Stimulated activated CD4-positive, alpha-beta T cell treated with anti-CD3 and anti-CD28 coated beads, Interleukin-15, amount 100 ng/mL, for 48 hours (primary cell): ENCODE measurements at regions not wholly inside any gene's neighbourhood (a gene's known extent, or its start where the extent isn't known, plus 50 kb on each side); places are given as distances from the start of the nearest gene placed in this dataset.
"Not testable (repeated sequence)": the region's sequence is repeated elsewhere in the genome, so short reads cannot be mapped to it uniquely, and the experiment has no call there.

ENCODE experiments used
- DNase-seq, 2 donors: peaks; one replicate each; pipeline ENCODE4 v3.0.0-alpha.2; 2020; ENCODE audit warnings: low read depth in 2 of 2

- DNase-seq: no peak
These were observed 55.2 kb downstream of the GCC1 start for GRCh38 chr7:127530148-127530547.

GRCh38 chr7:127527561-127527960 lies 57.8 kb downstream of the GCC1 start:
- DNase-seq: no peak

DNA sequence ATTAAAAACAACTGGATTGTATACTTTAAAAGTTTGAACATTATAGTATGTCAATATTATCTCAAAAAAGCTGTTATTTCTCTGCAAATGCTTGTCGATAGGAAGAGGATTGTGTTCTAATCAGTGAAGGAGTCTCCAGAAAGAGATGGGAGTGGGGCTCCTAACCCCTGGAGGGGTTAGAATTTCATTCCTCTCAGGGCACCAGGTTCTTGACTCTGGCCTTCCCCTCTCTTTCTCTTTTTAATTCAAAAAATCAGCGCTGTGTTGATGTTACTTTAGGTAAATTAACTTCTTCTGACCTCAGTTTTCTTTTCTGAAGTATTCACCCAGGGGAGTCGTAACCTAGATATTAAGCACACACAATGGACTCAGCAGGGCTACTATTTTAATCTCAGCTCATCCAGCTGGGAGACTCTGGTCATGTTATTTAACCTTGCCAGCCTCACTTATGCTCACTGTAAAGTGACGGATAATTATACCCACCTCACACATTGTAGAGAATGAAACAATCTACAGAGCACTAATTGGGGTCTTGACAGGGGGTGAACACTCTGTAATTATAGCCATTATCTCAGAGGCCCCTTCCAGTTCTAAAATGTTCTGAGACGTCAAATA lies 59.4 kb downstream of the GCC1 start:
- DNase-seq: no peak

GRCh38 chr7:127516320-127516719 lies 69.1 kb downstream of the GCC1 start:
- no peak for DNase-seq

DNA sequence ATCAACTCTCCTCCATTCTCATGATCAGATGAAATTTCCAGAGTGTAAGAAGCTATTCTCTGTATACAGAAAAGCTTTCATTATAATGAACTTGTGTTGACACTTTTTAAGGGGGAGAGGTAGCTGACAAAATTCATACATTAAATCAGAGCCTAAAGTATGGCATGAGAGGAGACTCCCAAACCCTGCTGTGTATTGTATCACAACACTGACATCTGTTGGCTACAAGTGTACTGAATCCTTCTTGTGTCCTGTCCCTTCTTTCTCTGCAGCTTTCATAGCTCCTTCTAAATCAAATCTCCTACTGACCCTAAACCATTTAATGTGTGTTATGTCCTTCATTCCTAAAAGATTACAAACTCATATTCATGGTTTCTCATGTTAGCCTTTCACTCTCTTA lies 70.9 kb downstream of the GCC1 start:
- DNase-seq: no peak

DNA sequence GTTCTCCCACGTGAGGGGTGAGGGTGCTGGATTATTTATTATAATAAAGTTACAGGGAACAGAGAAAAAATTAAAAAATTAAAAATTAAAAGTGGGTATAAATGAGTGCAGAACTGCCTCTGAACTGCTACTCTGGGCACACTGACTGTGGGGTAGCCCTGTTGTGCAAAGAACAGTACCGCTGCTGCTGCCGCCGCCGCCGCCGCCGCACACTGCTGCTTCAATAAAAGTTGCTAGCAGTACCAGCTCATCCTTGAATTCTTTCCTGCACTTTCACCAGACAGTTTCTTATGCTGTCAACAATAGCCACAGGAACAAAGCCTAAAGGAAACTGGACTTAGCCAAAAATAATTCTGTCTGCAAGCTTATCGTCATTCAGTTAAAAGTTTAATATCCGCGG lies 72.1 kb downstream of the GCC1 start:
- DNase-seq: no peak

DNA sequence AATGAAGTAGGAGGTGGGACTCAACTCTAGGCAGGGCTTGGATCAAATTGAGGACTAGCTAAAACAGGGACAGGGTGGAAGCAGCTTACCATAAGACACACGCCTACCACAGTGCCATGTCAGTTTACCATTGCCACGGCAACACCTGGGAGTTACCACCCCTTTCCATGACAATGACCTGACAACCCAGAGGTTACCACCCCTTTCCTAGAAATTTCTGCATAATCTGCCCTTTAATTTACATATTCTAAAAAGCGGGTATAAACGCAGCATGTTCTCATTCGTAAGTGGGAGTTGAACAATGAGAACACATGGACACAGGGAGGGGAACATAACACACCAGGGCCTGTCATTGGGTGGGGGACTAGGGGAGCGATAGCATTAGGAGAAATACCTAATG lies 72.7 kb downstream of the GCC1 start:
- no peak for DNase-seq

GRCh38 chr7:127504715-127505114 lies 80.7 kb downstream of the GCC1 start:
- DNase-seq: no peak

- no peak for DNase-seq
These were observed 83.6 kb downstream of the GCC1 start for GRCh38 chr7:127501817-127502216.

GRCh38 chr7:127487381-127487780 lies 94.9 kb upstream of the ZNF800 start:
- DNase-seq: no peak

DNA sequence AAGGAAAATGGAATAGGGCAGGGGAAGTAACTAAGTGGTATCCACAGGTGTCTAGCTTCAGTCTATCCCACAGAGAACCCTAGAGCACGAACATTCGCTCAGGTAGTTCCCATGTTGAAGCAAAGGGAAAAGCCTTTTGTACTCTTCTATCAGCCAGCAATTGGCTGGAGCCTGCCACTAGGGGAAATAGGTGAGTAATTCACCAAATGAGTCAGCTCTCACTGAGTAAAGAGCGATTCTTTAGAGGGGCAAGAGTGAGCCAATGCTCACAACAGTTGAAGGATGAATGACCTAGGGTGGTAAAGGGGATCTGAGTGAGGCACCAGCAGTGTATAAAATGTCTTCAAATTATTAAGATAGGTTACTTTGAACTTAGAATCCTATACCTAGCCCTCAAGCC lies 94.1 kb upstream of the ZNF800 start:
- DNase-seq: no peak

DNA sequence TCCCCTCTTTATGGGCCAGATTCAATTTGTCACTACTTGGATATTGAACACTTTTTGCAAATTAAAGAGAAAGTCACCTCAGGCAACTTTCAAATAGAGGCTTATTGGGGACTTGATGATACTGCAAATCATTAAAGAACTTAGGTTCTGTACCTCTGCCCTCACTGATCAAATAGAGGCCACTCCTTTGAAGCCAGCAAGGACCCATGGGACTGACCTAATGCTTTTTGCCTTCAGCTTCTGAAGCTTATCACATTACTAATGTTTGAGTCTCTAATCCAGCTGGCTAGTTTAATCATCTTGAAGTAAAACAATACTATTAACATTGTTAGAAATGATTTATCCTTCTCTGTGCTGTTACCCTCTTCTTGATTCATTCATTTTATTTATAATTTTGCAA lies 93.0 kb upstream of the ZNF800 start:
- DNase-seq: no peak

DNA sequence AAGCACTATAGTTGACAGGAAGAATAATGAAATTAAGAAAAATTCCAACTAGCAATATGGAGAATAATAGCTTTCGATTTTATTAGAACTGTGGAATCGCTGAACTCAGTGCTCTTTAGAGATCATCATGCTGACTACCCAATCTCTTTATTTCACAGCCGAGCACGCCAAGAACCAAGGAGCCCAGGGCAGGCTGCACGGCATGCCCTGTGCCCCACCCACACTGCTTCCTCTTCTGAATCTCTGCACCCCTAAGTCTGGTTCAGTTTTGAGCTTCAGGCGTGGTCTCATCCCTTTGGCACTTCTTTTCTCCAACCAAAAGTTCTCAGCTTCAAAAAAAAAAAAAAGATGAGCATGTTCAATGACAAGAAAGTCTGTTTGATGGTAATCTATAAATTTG lies 92.4 kb upstream of the ZNF800 start:
- no peak for DNase-seq

GRCh38 chr7:127478461-127478860 lies 86.0 kb upstream of the ZNF800 start:
- DNase-seq: no peak

GRCh38 chr7:127478024-127478355 lies 85.5 kb upstream of the ZNF800 start:
- no peak for DNase-seq

- no peak for DNase-seq
These were observed 85.0 kb upstream of the ZNF800 start for GRCh38 chr7:127477295-127478023.

GRCh38 chr7:127476618-127477017 lies 84.1 kb upstream of the ZNF800 start:
- DNase-seq: no peak

DNA sequence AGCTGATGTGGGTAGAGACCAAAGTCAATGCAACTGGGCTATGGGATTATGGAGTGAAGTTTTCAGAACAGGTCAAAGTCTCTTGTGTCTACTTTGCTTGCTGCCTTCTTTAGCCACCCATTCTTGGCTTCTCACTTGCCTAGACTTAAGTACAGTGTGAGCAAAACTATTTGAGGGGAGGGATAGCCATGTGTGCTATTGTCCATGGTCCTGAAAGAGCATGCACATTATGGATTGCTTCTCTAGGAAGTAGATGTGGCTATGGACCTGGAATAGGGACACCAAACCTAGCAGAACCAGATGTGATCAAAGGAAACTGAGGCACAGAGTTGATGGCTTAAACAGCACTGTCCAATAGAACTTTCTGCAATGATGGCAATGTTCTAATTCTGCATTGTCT lies 81.9 kb upstream of the ZNF800 start:
- no peak for DNase-seq

- no peak for DNase-seq
These were observed 80.9 kb upstream of the ZNF800 start for GRCh38 chr7:127473409-127473808.

- DNase-seq: no peak
These were observed 67.6 kb upstream of the ZNF800 start for GRCh38 chr7:127460077-127460476.

GRCh38 chr7:127451258-127451657 lies 58.8 kb upstream of the ZNF800 start:
- not testable (repeated sequence) for DNase-seq

- DNase-seq: no peak
These were observed 56.1 kb upstream of the ZNF800 start for GRCh38 chr7:127448566-127448965.

DNA sequence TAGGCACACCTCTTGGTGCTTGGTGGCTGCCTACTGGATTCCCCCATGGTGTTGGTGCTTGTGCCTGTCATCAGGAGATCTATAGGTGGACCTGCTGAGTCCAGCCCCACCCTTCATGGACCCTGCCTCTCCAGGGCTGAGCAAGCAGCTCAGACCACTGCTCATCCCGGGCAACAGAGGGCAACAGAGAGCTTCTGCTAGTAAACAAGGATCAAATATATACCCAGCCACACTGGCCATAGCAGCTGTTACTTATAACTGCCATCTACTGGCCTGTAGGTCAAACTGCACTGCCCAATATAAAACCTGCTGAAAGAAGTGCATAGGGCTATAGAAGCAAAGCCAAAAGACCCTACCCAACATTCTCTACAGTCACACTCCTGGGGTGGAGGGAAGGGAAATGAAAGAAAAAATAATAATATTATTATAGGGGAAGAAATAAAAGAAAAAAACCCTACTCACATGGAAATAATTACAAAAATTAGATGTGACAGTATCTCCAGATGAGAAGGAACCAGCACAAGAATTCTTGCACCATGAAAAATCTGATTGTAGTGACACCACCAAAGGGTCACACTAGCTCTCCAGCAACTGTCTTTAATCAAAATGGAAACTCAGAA lies 54.9 kb upstream of the ZNF800 start:
- DNase-seq: peak; percentile 18 to 24
